CD1c-positive myeloid dendritic cell (primary cell): ENCODE measurements at regions not wholly inside any gene's neighbourhood (a gene's known extent, or its start where the extent isn't known, plus 50 kb on each side); places are given as distances from the start of the nearest gene placed in this dataset.

Source experiments
- DNase-seq: peaks from one replicate; pipeline ENCODE4 v3.0.0-alpha.2; 2016; ENCODE audit errors: extremely low spot score

DNA sequence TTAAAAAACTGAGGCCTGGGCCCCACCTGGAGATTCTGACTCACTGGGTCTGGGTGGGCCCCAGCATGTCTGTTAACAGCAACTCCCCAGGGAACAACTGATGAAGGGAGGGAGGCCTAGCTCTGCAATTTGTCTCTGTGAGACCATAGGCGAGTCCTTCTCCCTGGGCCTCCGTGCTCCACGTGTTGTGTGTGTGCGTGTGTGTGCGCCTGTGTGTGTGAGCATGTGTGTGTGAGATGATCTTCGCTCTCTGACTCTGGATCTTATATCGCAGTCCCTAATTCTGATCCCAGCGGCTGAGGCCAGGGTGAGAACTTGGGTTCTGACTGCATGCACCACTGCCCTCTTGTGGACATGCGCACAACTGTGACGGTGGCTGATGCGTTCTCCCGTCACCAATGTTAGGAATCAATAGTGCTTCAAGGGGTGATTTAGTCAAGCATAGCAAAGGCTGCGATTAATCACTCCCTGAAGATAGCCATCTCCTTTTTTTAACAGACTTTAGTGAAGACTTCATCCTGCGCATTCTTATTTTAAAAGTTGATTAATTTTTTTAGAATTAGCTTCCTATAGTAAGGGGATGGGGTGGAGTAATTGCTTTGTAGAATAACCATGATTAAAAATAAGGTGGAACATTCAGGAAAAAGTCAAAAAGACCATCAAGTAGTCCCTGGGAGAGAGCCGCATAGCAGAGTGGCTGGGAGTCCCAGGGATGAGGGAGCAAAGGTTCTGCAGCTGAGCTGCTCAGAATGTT lies 62.4 kb upstream of the USP24 start:
- peak; percentile 76 for DNase-seq

DNA sequence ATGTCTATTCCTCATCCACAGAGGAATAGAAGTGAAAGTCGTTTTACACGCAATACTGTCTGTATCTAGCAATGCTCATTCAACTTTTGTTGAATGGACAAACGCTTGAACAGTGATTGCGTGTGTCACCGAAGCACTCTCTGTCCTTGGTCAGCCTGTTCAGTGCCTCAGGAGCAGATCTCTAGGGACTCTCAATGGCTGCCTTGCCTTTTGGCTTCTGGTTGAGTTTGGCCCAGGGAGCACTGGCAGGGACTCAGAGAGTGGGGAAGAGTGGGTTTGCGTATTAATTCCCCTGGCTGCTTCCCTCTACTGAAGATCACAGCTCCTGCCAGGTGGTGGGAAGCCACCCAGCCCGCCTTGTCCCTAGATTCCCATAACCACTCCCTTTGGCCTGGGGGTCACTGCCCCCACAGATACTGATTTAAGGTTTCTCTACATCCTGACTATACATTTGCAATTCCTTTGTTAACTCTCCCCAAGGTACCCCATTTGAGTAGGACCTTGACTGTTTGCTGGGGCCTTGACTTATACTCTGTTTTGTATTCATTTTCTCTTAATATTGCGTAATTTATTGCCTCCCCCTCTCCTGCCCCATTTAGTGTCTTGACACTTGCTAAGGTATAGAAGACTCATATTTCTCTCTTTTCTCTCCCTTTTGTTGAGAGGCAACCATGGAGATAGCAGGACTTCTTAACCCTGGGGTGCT lies 61.7 kb upstream of the USP24 start:
- DNase-seq = no peak

GRCh38 chr1:55275941-55276341 lies 60.8 kb upstream of the USP24 start:
- DNase-seq = peak; percentile 61

- DNase-seq = no peak
Observed at GRCh38 chr1:55275151-55275748, 60.1 kb upstream of the USP24 start.

GRCh38 chr1:55272994-55273393 lies 57.8 kb upstream of the USP24 start:
- DNase-seq = no peak
